NCI-H345 (cell line): ENCODE measurements at regions not wholly inside any gene's neighbourhood (a gene's known extent, or its start where the extent isn't known, plus 50 kb on each side); places are given as distances from the start of the nearest gene placed in this dataset.
A peak's percentile ranks its signal among the peaks of the same experiment; 100 is the strongest.
"Not testable (repeated sequence)": the region's sequence is repeated elsewhere in the genome, so short reads cannot be mapped to it uniquely, and the experiment has no call there.

Source experiments
- DNase-seq: peaks from one replicate; lab custom pipeline; 2025; lab: John Stamatoyannopoulos, UW

- DNase-seq, result no peak
Measured at GRCh38 chr1:232579958-232580941, 49.7 kb downstream of the SIPA1L2 start.

GRCh38 chr1:232579466-232579865 is 50.5 kb downstream of the SIPA1L2 start:
- DNase-seq, result no peak

GRCh38 chr1:232578651-232579195 is 51.2 kb downstream of the SIPA1L2 start:
- DNase-seq, result no peak

GRCh38 chr1:232577772-232578171 is 52.2 kb downstream of the SIPA1L2 start:
- no peak for DNase-seq

GRCh38 chr1:232576537-232576936 is 53.4 kb downstream of the SIPA1L2 start:
- no peak for DNase-seq

GRCh38 chr1:232575763-232576040 is 54.2 kb downstream of the SIPA1L2 start:
- DNase-seq, result no peak

- peak; percentile 38 for DNase-seq
Measured at GRCh38 chr1:232574889-232575762, 54.8 kb downstream of the SIPA1L2 start.

GRCh38 chr1:232574077-232574476 is 55.9 kb downstream of the SIPA1L2 start:
- DNase-seq, result no peak

GRCh38 chr1:232571523-232571922 is 58.4 kb downstream of the SIPA1L2 start:
- DNase-seq, result no peak

GRCh38 chr1:232570007-232570406 is 59.9 kb downstream of the SIPA1L2 start:
- DNase-seq, result no peak

GRCh38 chr1:232569554-232569921 is 60.4 kb downstream of the SIPA1L2 start:
- DNase-seq, result not testable (repeated sequence)

GRCh38 chr1:232568906-232569553 is 60.9 kb downstream of the SIPA1L2 start:
- DNase-seq, result no peak

GRCh38 chr1:232568331-232568852 is 61.5 kb downstream of the SIPA1L2 start:
- DNase-seq, result peak; percentile 33

GRCh38 chr1:232566093-232566492 is 63.8 kb downstream of the SIPA1L2 start:
- no peak for DNase-seq

GRCh38 chr1:232562855-232563510 is 67.0 kb downstream of the SIPA1L2 start:
- no peak for DNase-seq

- no peak for DNase-seq
Measured at GRCh38 chr1:232561381-232561780, 68.6 kb downstream of the SIPA1L2 start.

GRCh38 chr1:232560940-232561339 is 69.0 kb downstream of the SIPA1L2 start:
- no peak for DNase-seq

GRCh38 chr1:232558954-232559353 is 71.0 kb downstream of the SIPA1L2 start:
- no peak for DNase-seq

- peak; percentile 48 for DNase-seq
Measured at GRCh38 chr1:232557502-232558191, 72.3 kb downstream of the SIPA1L2 start.

- no peak for DNase-seq
Measured at GRCh38 chr1:232557096-232557495, 72.8 kb downstream of the SIPA1L2 start.

- DNase-seq, result no peak
Measured at GRCh38 chr1:232556351-232556750, 73.6 kb downstream of the SIPA1L2 start.
